NT2/D1 (cell line): ENCODE measurements at regions not wholly inside any gene's neighbourhood (a gene's known extent, or its start where the extent isn't known, plus 50 kb on each side); places are given as distances from the start of the nearest gene placed in this dataset.

ENCODE experiments used
- DNase-seq: peaks from one replicate; pipeline ENCODE4 v3.0.0-alpha.2; 2011; ENCODE audit warnings: low read depth, low spot score
- H3K27me3 ChIP-seq: 2 replicates; pipeline ENCODE4 v1.6.0; 2011; ENCODE audit warnings: mild to moderate bottlenecking; ENCODE audit not compliant: insufficient read length, insufficient read depth
- H3K36me3 ChIP-seq: 2 replicates; pipeline ENCODE4 v1.6.1; 2011; ENCODE audit warnings: mild to moderate bottlenecking, low read length, mixed read lengths; ENCODE audit not compliant: insufficient read depth, insufficient read length
- H3K4me1 ChIP-seq: 2 replicates; pipeline ENCODE4 v1.5.1; 2011; ENCODE audit not compliant: insufficient read depth, insufficient read length
- H3K4me3 ChIP-seq: 2 replicates; pipeline ENCODE4 v1.5.1; 2011; ENCODE audit warnings: low read depth; ENCODE audit not compliant: insufficient read length
- H3K9ac ChIP-seq: 2 replicates; pipeline ENCODE4 v1.6.0; 2011; ENCODE audit warnings: low read depth; ENCODE audit not compliant: insufficient read length
- H3K9me3 ChIP-seq: 2 replicates; pipeline ENCODE4 v1.5.1; 2011; ENCODE audit warnings: mild to moderate bottlenecking, low read length; ENCODE audit not compliant: insufficient read depth
- SUZ12 ChIP-seq: IDR thresholded peaks from 2 replicates; pipeline ENCODE4 v1.6.1; 2011; ENCODE audit not compliant: insufficient read length, insufficient read depth; ENCODE audit errors: extremely low read depth
- YY1 ChIP-seq: IDR thresholded peaks from 2 replicates; pipeline ENCODE4 v1.6.1; 2011; ENCODE audit not compliant: insufficient read length, insufficient read depth
- ZNF274 ChIP-seq: IDR thresholded peaks from 2 replicates; pipeline ENCODE4 v1.6.1; 2011; ENCODE audit warnings: mild to moderate bottlenecking, low read depth, low read length

DNA sequence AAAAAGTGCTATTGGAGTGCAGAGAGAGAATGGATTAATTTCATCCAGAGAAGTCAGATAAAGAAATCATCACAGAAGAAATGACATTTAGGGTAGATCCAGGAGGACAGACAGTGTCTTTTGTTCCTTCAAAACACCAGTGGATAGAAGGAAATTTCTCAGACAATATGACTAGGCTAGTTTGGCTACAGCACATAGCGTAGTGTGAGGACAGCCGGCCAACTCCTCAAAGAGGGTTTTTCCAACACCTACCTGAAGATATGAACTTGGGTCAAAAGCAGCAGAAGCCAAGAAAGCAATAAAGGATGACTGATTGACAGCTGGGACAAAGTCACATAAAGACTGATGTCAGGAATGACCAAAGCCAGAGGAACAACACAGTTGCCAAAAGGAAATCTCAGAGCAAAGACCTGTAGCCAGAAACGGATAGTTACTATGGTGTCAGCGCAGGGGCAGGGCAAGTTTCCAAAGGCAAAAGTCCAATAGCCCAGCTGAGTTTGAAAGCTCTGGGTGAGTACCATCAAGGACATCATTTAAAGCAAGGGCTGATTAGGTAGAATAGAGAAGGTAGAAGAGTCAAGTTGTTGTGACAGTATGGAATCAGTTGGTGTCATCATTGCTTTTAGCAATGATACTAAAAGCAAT is 58.7 kb upstream of the PDE3A start:
- TF ChIP-seq SUZ12 (no peak), ZNF274 (no peak)
- H3K36me3 ChIP-seq: no peaks in the 10 kb centered on the region
- no peaks in the 10 kb centered on the region for H3K27me3 ChIP-seq
- no peak overlapping the region for H3K9ac ChIP-seq
- H3K9me3 ChIP-seq: peaks cover 24% of the 10 kb centered on the region
- H3K4me3 ChIP-seq: no peak overlapping the region
- no peaks in the 10 kb centered on the region for H3K4me1 ChIP-seq
- DNase-seq: no peak

DNA sequence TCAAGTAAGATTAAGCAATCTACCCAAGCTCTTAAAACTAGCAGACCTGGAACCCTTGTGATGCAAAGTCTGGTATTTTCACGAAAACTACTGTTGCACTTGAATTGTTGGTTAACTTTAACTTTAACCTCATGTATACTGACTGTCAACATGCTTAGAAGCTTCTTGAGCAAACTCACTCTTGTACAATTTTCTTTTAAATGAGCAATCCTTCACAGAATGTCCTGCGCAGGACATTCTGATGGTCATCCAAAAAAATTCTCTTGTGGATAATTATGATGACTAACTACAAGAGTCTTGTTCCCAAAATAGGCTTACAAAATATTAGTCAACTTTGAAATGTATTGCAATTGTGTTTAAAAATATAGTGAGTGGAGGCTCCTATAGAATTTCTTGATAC is 54.0 kb upstream of the PDE3A start:
- Histone ChIP-seq H3K9ac (no peak overlapping the region), H3K27me3 (no peaks in the 10 kb centered on the region), H3K9me3 (no peaks in the 10 kb centered on the region), H3K4me3 (no peak overlapping the region), H3K36me3 (no peaks in the 10 kb centered on the region), H3K4me1 (no peaks in the 10 kb centered on the region)
- no peak for DNase-seq
- TF ChIP-seq ZNF274 (no peak), SUZ12 (no peak), YY1 (no peak)

DNA sequence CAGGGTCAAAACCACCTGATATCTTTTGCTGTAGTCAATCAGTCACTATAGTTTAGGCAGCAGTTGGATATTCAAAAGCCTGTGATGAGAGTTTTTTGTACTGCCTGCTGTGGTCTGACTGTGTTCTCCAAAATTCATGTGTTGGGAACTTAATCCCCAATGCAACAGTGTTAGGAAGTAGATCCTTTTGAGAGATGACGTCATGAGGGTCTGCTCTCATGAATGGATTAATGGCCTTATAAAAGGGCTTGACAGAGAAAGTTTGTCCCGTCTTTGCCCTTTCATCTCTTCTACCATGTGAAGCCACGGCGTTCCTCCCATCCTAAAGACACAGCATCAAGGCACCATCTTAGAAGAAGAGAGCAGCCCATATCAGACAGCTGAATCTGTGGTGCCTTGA is 50.8 kb upstream of the PDE3A start:
- no peaks in the 10 kb centered on the region for H3K27me3 ChIP-seq
- H3K4me3 ChIP-seq: no peak overlapping the region
- H3K9me3 ChIP-seq: no peaks in the 10 kb centered on the region
- H3K36me3 ChIP-seq: no peaks in the 10 kb centered on the region
- no peak for DNase-seq
- TF ChIP-seq YY1 (no peak), SUZ12 (no peak), ZNF274 (no peak)
- no peaks in the 10 kb centered on the region for H3K4me1 ChIP-seq
- no peak overlapping the region for H3K9ac ChIP-seq
